MCF 10A (cell line): ENCODE measurements at regions not wholly inside any gene's neighbourhood (a gene's known extent, or its start where the extent isn't known, plus 50 kb on each side); places are given as distances from the start of the nearest gene placed in this dataset.

Experiments
- BruUV-seq: library from RNA; stranded (reverse); fragments of 400-500 nt; replicated peaks from 2 replicates; lab custom pipeline; 2021; lab: Mats Ljungman, UMichigan
- CTCF ChIA-PET: fragments of 300-600 bp; sonication (Branson Sonifier 250); formaldehyde crosslinking; extraction: SDS; loops from one replicate; lab custom pipeline; 2021; ENCODE audit warnings: antibody characterized with exemption, inconsistent platforms; lab: Yijun Ruan, JAX
- POLR2A ChIA-PET: fragments of 300-600, 350-650 bp; sonication (Branson Sonifier 250); formaldehyde crosslinking; extraction: SDS; loops from one replicate; lab custom pipeline; 2020; ENCODE audit warnings: antibody characterized with exemption, inconsistent platforms; lab: Yijun Ruan, JAX
- DNase-seq: peaks from one replicate; pipeline ENCODE4 v3.0.0-alpha.2; 2018; ENCODE audit not compliant: unreplicated experiment
- H3K27ac Mint-ChIP-seq: one replicate; pipeline ENCODE4 v1.8.0; 2022; ENCODE audit warnings: mild to moderate bottlenecking, low read depth, mixed read lengths; ENCODE audit not compliant: unreplicated experiment
- H3K27me3 Mint-ChIP-seq: one replicate; pipeline ENCODE4 v1.8.0; 2022; ENCODE audit warnings: mixed read lengths; ENCODE audit not compliant: insufficient read depth, unreplicated experiment
- H3K36me3 Mint-ChIP-seq: one replicate; pipeline ENCODE4 v1.8.0; 2022; ENCODE audit warnings: mild to moderate bottlenecking, moderate library complexity, mixed read lengths; ENCODE audit not compliant: insufficient read depth, unreplicated experiment
- H3K4me1 Mint-ChIP-seq: one replicate; pipeline ENCODE4 v1.8.0; 2022; ENCODE audit warnings: mixed read lengths; ENCODE audit not compliant: insufficient read depth, unreplicated experiment
- H3K4me3 Mint-ChIP-seq: one replicate; pipeline ENCODE4 v1.8.0; 2022; ENCODE audit warnings: mild to moderate bottlenecking, moderate library complexity, mixed read lengths; ENCODE audit not compliant: unreplicated experiment
- H3K9me3 Mint-ChIP-seq: one replicate; pipeline ENCODE4 v1.8.0; 2022; ENCODE audit warnings: mixed read lengths; ENCODE audit not compliant: unreplicated experiment
- intact Hi-C: fragments of 100-400 bp; cut with micrococcal nuclease; formaldehyde crosslinking; loops from 2 replicates; pipeline ENCODE4 v1.14.1; 2022
- TF ChIP-seq, protein P1 (sequence below): fragments of 200-600 bp; IDR thresholded peaks from one replicate; pipeline ENCODE4 v1.8.0; 2022; ENCODE audit warnings: antibody characterized with exemption, mild to moderate bottlenecking; ENCODE audit not compliant: unreplicated experiment

- H3K9me3 Mint-ChIP-seq = no peaks in the 10 kb centered on the region
- POLR2A ChIA-PET = interaction anchor here (0.9 kb wide), 1 partner anchor 481 kb away, joined by 3 read pairs; no protein-coding TSS in a partner anchor
- peaks cover 2% of the 10 kb centered on the region for H3K36me3 Mint-ChIP-seq
- no peak overlapping the region for H3K4me3 Mint-ChIP-seq
- CTCF ChIA-PET = no interaction called here
- intact Hi-C loops = no loop called here
- H3K27me3 Mint-ChIP-seq = no peaks in the 10 kb centered on the region
- H3K27ac Mint-ChIP-seq = no peak overlapping the region
- TF ChIP-seq, protein P1, sequence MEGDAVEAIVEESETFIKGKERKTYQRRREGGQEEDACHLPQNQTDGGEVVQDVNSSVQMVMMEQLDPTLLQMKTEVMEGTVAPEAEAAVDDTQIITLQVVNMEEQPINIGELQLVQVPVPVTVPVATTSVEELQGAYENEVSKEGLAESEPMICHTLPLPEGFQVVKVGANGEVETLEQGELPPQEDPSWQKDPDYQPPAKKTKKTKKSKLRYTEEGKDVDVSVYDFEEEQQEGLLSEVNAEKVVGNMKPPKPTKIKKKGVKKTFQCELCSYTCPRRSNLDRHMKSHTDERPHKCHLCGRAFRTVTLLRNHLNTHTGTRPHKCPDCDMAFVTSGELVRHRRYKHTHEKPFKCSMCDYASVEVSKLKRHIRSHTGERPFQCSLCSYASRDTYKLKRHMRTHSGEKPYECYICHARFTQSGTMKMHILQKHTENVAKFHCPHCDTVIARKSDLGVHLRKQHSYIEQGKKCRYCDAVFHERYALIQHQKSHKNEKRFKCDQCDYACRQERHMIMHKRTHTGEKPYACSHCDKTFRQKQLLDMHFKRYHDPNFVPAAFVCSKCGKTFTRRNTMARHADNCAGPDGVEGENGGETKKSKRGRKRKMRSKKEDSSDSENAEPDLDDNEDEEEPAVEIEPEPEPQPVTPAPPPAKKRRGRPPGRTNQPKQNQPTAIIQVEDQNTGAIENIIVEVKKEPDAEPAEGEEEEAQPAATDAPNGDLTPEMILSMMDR = no peak
- no TSS peak for BruUV-seq
- no peaks in the 10 kb centered on the region for H3K4me1 Mint-ChIP-seq
- DNase-seq = no peak
Measured at GRCh38 chr6:166253778-166254204, 54.4 kb downstream of the PRR18 start.

DNA sequence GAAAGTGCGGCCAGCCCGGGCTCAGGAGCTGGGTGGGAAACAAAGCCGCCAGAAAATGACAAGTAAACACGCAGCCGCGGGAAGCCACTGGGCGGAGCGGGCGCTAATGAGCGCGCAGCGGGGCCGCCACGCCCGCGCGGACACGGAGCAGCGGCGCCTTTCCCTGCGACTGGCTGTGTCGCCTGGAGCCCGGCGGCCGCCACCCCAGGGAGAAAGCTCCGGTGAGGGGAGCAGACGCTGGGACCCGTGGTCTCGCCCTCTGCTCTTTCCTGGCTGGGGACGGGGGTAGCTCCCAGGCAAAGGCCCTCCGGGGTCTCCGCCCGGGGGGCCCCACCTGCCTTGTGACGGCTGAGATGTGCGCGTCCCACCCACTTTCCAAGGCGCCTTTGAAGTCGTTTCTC lies 54.9 kb downstream of the PRR18 start:
- no TSS peak for BruUV-seq
- DNase-seq = no peak
- intact Hi-C loops = no loop called here
- ChIA-PET POLR2A (interaction anchor here (0.9 kb wide), 1 partner anchor 482 kb away, joined by 3 read pairs; no protein-coding TSS in a partner anchor), CTCF (interaction anchor here (0.6 kb wide), 2 partner anchors 717 to 1514 kb away, joined by 3 read pairs; no protein-coding TSS in a partner anchor)
- TF ChIP-seq, protein P1 = no peak
- Mint-ChIP-seq H3K27me3 (no peaks in the 10 kb centered on the region), H3K27ac (no peak overlapping the region), H3K9me3 (no peaks in the 10 kb centered on the region), H3K4me1 (no peaks in the 10 kb centered on the region), H3K36me3 (peaks cover 6% of the 10 kb centered on the region), H3K4me3 (no peak overlapping the region)

GRCh38 chr6:166252601-166253000 lies 55.6 kb downstream of the PRR18 start:
- DNase-seq = no peak
- H3K9me3 Mint-ChIP-seq = no peaks in the 10 kb centered on the region
- CTCF ChIA-PET = interaction anchor here (0.6 kb wide), 1 partner anchor 1514 kb away, joined by 3 read pairs; no protein-coding TSS in a partner anchor
- no peaks in the 10 kb centered on the region for H3K4me1 Mint-ChIP-seq
- TF ChIP-seq, protein P1 = no peak
- peaks cover 6% of the 10 kb centered on the region for H3K36me3 Mint-ChIP-seq
- intact Hi-C loops = no loop called here
- no TSS peak for BruUV-seq
- no peak overlapping the region for H3K4me3 Mint-ChIP-seq
- H3K27me3 Mint-ChIP-seq = no peaks in the 10 kb centered on the region
- H3K27ac Mint-ChIP-seq = no peak overlapping the region
- POLR2A ChIA-PET = no interaction called here

DNA sequence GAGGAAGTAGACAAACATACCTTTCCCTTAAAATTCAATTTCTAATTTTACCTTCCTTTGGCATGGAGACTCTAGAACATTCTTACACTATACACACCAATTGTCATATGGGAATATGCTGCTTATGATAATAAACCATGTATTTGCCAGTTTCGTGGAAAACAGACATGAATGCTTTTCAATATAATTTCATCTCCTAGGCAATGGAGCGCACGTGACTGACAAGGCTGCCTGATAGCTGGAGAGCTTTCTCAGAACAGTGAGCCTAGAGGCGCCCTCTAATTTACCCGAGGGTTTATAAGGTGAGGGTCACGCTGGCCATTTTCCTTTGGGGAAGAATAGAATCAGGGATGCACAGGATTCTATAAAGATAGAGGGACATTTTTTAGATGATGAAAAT lies 56.5 kb downstream of the PRR18 start:
- Mint-ChIP-seq H3K4me1 (no peaks in the 10 kb centered on the region), H3K27me3 (no peaks in the 10 kb centered on the region), H3K9me3 (no peaks in the 10 kb centered on the region), H3K27ac (no peak overlapping the region), H3K36me3 (peaks cover 6% of the 10 kb centered on the region), H3K4me3 (no peak overlapping the region)
- no peak for DNase-seq
- intact Hi-C loops = no loop called here
- ChIA-PET CTCF (interaction anchor here (0.6 to 1.3 kb wide), 3 partner anchors 10 to 244 kb away, joined by 3 to 5 read pairs (median 3); no protein-coding TSS in a partner anchor), POLR2A (no interaction called here)
- TF ChIP-seq, protein P1 = no peak
- no TSS peak for BruUV-seq
